Liver (tissue), 3 donors: ENCODE measurements at regions not wholly inside any gene's neighbourhood (a gene's known extent, or its start where the extent isn't known, plus 50 kb on each side); places are given as distances from the start of the nearest gene placed in this dataset.

ENCODE experiments used
- ATF3 ChIP-seq: IDR thresholded peaks from 2 replicates; pipeline ENCODE4 v1.6.1; 2016; ENCODE audit warnings: antibody characterized with exemption
- FOXA2 ChIP-seq: IDR thresholded peaks from 2 replicates; pipeline ENCODE4 v1.6.1; 2016; ENCODE audit warnings: antibody characterized with exemption
- JUND ChIP-seq, 2 donors: IDR thresholded peaks; 2 replicates each; pipeline ENCODE4 v1.6.1; 2016; ENCODE audit warnings: antibody characterized with exemption in 2 of 2
- YY1 ChIP-seq: IDR thresholded peaks from 2 replicates; pipeline ENCODE4 v1.6.1; 2016; ENCODE audit warnings: antibody characterized with exemption, mild to moderate bottlenecking
- TF ChIP-seq, protein P1 (sequence below): fragments of 150-350 bp; IDR thresholded peaks from 2 replicates; pipeline ENCODE4 v1.5.1; 2017; ENCODE audit warnings: improper control_type of control experiment, low read depth, low read length; ENCODE audit not compliant: missing input control
- TF ChIP-seq, protein P2 (sequence below): IDR thresholded peaks from 2 replicates; pipeline ENCODE4 v1.6.1; 2016; ENCODE audit warnings: antibody characterized with exemption
- donor health status: healthy.
- donor health status: healthy.

GRCh38 chr10:121335386-121335925 lies 262.8 kb downstream of the FGFR2 start:
- TF ChIP-seq, protein P1, sequence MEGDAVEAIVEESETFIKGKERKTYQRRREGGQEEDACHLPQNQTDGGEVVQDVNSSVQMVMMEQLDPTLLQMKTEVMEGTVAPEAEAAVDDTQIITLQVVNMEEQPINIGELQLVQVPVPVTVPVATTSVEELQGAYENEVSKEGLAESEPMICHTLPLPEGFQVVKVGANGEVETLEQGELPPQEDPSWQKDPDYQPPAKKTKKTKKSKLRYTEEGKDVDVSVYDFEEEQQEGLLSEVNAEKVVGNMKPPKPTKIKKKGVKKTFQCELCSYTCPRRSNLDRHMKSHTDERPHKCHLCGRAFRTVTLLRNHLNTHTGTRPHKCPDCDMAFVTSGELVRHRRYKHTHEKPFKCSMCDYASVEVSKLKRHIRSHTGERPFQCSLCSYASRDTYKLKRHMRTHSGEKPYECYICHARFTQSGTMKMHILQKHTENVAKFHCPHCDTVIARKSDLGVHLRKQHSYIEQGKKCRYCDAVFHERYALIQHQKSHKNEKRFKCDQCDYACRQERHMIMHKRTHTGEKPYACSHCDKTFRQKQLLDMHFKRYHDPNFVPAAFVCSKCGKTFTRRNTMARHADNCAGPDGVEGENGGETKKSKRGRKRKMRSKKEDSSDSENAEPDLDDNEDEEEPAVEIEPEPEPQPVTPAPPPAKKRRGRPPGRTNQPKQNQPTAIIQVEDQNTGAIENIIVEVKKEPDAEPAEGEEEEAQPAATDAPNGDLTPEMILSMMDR = no peak
- TF ChIP-seq JUND (IDR thresholded peaks at IDR 0.05) (no peak), FOXA2 (no peak), YY1 (no peak), ATF3 (no peak)
- TF ChIP-seq, protein P2, sequence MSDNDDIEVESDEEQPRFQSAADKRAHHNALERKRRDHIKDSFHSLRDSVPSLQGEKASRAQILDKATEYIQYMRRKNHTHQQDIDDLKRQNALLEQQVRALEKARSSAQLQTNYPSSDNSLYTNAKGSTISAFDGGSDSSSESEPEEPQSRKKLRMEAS = no peak
